SK-N-SH (cell line): ENCODE measurements at regions not wholly inside any gene's neighbourhood (a gene's known extent, or its start where the extent isn't known, plus 50 kb on each side); places are given as distances from the start of the nearest gene placed in this dataset.

Experiments
- CTCF ChIA-PET: fragments of 300-600, 350-600 bp; formaldehyde crosslinking; extraction: SDS; loops from one replicate; lab custom pipeline; 2021; lab: Yijun Ruan, JAX
- POLR2A ChIA-PET: fragments of 350-600 bp; sonication (Branson Sonifier 250); formaldehyde crosslinking; extraction: SDS; loops from one replicate; lab custom pipeline; 2020; ENCODE audit warnings: antibody characterized with exemption, inconsistent platforms; lab: Yijun Ruan, JAX
- DNase-seq: peaks from one replicate; pipeline ENCODE4 v3.0.0; 2012
- H2AFZ ChIP-seq: fragments of 200-600 bp; sonication (generic); 2 replicates; pipeline ENCODE4 v1.8.1; 2016; ENCODE audit warnings: antibody characterized with exemption, mild to moderate bottlenecking, low read depth
- H3F3A ChIP-seq: fragments of 200-600 bp; sonication (generic); replicated peaks from 2 replicates; pipeline ENCODE3; 2016; ENCODE audit warnings: antibody characterized with exemption, mild to moderate bottlenecking; ENCODE audit not compliant: insufficient read depth
- H3K27ac ChIP-seq, 2 experiments: fragments of 200-500 bp in 1 of 2; fragments of 200-600 bp in 1 of 2; sonication (Bioruptor generic) in 1 of 2; sonication (generic), shearing (Covaris generic) in 1 of 2; 2 replicates each; pipeline versions ENCODE4 v1.5.1 to v1.6.1; 2014 to 2016; ENCODE audit warnings: low read depth in 2 of 2, inconsistent platforms in 1 of 2, low read length in 1 of 2, mild to moderate bottlenecking in 1 of 2, mixed read lengths in 1 of 2
- H3K27me3 ChIP-seq: fragments of 200-600 bp; sonication (generic), shearing (Covaris generic); 2 replicates; pipeline ENCODE4 v1.6.1; 2016; ENCODE audit warnings: mixed run types; ENCODE audit not compliant: insufficient read depth
- H3K36me3 ChIP-seq, 2 experiments: fragments of 200-500 bp in 1 of 2; fragments of 200-600 bp in 1 of 2; sonication (Bioruptor generic) in 1 of 2; sonication (generic) in 1 of 2; replicated peaks in 1 of 2; 2 replicates each; pipeline versions ENCODE3 to v1.5.1; 2014 to 2016; ENCODE audit warnings: low read length in 1 of 2, mild to moderate bottlenecking in 1 of 2; ENCODE audit not compliant: insufficient read depth in 2 of 2, control insufficient read depth in 1 of 2
- H3K4me1 ChIP-seq, 2 experiments: fragments of 200-500 bp in 1 of 2; fragments of 200-600 bp in 1 of 2; sonication (Bioruptor generic) in 1 of 2; sonication (generic), shearing (Covaris generic) in 1 of 2; 2 replicates each; pipeline versions ENCODE4 v1.5.1 to v1.6.1; 2014 to 2016; ENCODE audit warnings: low read depth in 1 of 2, low read length in 1 of 2, mixed run types in 1 of 2; ENCODE audit not compliant: insufficient read depth in 2 of 2, control insufficient read depth in 1 of 2
- H3K4me2 ChIP-seq: fragments of 200-600 bp; sonication (generic), shearing (Covaris generic); 2 replicates; pipeline ENCODE4 v1.6.1; 2017; ENCODE audit warnings: mixed run types
- H3K4me3 ChIP-seq, 2 experiments: fragments of 200-500 bp in 1 of 2; fragments of 200-600 bp in 1 of 2; sonication (Bioruptor generic) in 1 of 2; sonication (generic), shearing (Covaris generic) in 1 of 2; 2 replicates each; pipeline versions ENCODE4 v1.5.1 to v1.8.1; 2014 to 2016; ENCODE audit warnings: low read depth in 2 of 2, inconsistent platforms in 1 of 2, low read length in 1 of 2, mild to moderate bottlenecking in 1 of 2, mixed read lengths in 1 of 2, moderate library complexity in 1 of 2
- H3K79me2 ChIP-seq: fragments of 200-600 bp; sonication (generic); 2 replicates; pipeline ENCODE4 v1.8.1; 2017; ENCODE audit warnings: mild to moderate bottlenecking; ENCODE audit not compliant: insufficient read depth
- H3K9ac ChIP-seq: fragments of 200-600 bp; sonication (generic); 2 replicates; pipeline ENCODE4 v1.6.1; 2017; ENCODE audit warnings: mixed run types
- H3K9me2 ChIP-seq: fragments of 200-600 bp; sonication (generic); 2 replicates; pipeline ENCODE4 v1.6.1; 2017; ENCODE audit warnings: mixed run types
- H3K9me3 ChIP-seq: fragments of 200-600 bp; sonication (generic); 2 replicates; pipeline ENCODE4 v1.6.1; 2017; ENCODE audit warnings: mixed run types, mild to moderate bottlenecking, moderate library complexity
- H4K20me1 ChIP-seq: fragments of 200-600 bp; sonication (generic); 2 replicates; pipeline ENCODE4 v1.6.1; 2017; ENCODE audit warnings: mild to moderate bottlenecking, mixed run types; ENCODE audit not compliant: insufficient read depth
- ELF1 ChIP-seq: IDR thresholded peaks from 2 replicates; pipeline ENCODE4 v1.4.0; 2012
- FOSL2 ChIP-seq: IDR thresholded peaks from 2 replicates; pipeline ENCODE4 v1.4.0; 2012; ENCODE audit warnings: low read depth, mild to moderate bottlenecking, moderate library complexity, borderline replicate concordance
- FOXJ3 ChIP-seq: sonication (generic); formaldehyde crosslinking; IDR thresholded peaks from 2 replicates; pipeline ENCODE4 v1.5.1; 2020; ENCODE audit warnings: mild to moderate bottlenecking, missing genetic modification reagents
- FOXM1 ChIP-seq: IDR thresholded peaks from 2 replicates; pipeline ENCODE4 v1.4.0; 2012; ENCODE audit warnings: low read depth, mild to moderate bottlenecking
- GABPA ChIP-seq: IDR thresholded peaks from 2 replicates; pipeline ENCODE4 v1.4.0; 2012; ENCODE audit warnings: low read depth, mild to moderate bottlenecking
- POLR2AphosphoS5 ChIP-seq: IDR thresholded peaks from 2 replicates; pipeline ENCODE4 v1.6.1; 2012; ENCODE audit warnings: low read depth, low read length
- RXRA ChIP-seq: IDR thresholded peaks from 2 replicates; pipeline ENCODE4 v1.4.0; 2012; ENCODE audit warnings: low read depth, mild to moderate bottlenecking, borderline replicate concordance
- SIN3A ChIP-seq: IDR thresholded peaks from 2 replicates; pipeline ENCODE4 v1.6.1; 2012; ENCODE audit warnings: low read depth, mild to moderate bottlenecking, low read length, moderate library complexity, borderline replicate concordance
- SMC3 ChIP-seq: IDR thresholded peaks from 2 replicates; pipeline ENCODE4 v1.6.1; 2012; ENCODE audit warnings: low read depth, low read length, improper control_type of control experiment
- USF2 ChIP-seq: fragments of 150-350 bp; IDR thresholded peaks from 2 replicates; pipeline ENCODE4 v1.6.1; 2017; ENCODE audit warnings: antibody characterized with exemption, low read length, low read depth, borderline replicate concordance
- YY1 ChIP-seq: IDR thresholded peaks from 2 replicates; pipeline ENCODE4 v1.4.0; 2012; ENCODE audit warnings: low read depth, mild to moderate bottlenecking
- WGBS: methylation state at CpG from one replicate; pipeline ENCODE4 v1.1.6; 2017; ENCODE audit warnings: low lambda C conversion rate; 5-methylcytosine and 5-hydroxymethylcytosine counted together
- TF ChIP-seq, protein P1 (sequence below): IDR thresholded peaks from 2 replicates; pipeline ENCODE4 v1.6.1; 2012; ENCODE audit warnings: mild to moderate bottlenecking, low read depth, low read length, moderate library complexity
- TF ChIP-seq, protein P2 (sequence below): IDR thresholded peaks from 2 replicates; pipeline ENCODE4 v1.4.0; 2012; ENCODE audit warnings: low read depth, borderline replicate concordance
- TF ChIP-seq, protein P3 (sequence below): fragments of 150-350 bp; IDR thresholded peaks from 2 replicates; pipeline ENCODE4 v1.6.1; 2016; ENCODE audit warnings: mild to moderate bottlenecking, low read depth, low read length
- TF ChIP-seq, protein P4 (sequence below): IDR thresholded peaks from 2 replicates; pipeline ENCODE4 v1.4.0; 2012; ENCODE audit warnings: low read depth

DNA sequence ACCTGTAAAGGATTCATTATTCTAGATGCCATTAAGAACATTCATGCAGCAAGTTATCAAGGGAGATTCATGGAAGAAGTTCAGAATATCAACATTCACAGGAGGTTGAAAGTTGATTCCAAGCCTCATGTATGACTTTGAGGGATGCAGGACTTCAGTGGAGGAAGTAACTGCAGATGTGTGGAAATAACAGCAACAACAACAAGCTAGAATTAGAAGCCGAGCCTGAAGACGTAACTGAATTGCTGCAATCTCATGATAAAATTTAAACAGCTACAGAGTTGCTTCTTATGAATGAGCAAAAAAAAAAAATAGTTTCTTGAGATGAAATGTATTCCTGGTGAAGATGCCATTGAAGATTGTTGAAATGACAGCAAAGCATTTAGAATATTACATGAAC, 73.3 kb upstream of the NXT1 start:
- no peak for DNase-seq
- Histone ChIP-seq H3F3A (no peaks in the 10 kb centered on the region), H3K36me3 (no peaks in the 10 kb centered on the region), H3K9me2 (no peaks in the 10 kb centered on the region), H3K27ac (no peak overlapping the region), H3K27me3 (peaks cover 28% of the 10 kb centered on the region; the same call in 1 of the 2 replicates), H4K20me1 (no peaks in the 10 kb centered on the region), H3K4me3 (no peak overlapping the region), H3K9me3 (no peaks in the 10 kb centered on the region), H3K4me1 (no peaks in the 10 kb centered on the region), H3K9ac (no peak overlapping the region), H3K79me2 (no peaks in the 10 kb centered on the region), H2AFZ (no peak overlapping the region), H3K4me2 (no peak overlapping the region)
- ChIA-PET POLR2A (no interaction called here), CTCF (no interaction called here)
- TF ChIP-seq SIN3A (no peak), YY1 (no peak), USF2 (no peak), FOSL2 (no peak), POLR2AphosphoS5 (no peak), SMC3 (no peak), FOXM1 (no peak), RXRA (no peak)
- TF ChIP-seq, protein P1, sequence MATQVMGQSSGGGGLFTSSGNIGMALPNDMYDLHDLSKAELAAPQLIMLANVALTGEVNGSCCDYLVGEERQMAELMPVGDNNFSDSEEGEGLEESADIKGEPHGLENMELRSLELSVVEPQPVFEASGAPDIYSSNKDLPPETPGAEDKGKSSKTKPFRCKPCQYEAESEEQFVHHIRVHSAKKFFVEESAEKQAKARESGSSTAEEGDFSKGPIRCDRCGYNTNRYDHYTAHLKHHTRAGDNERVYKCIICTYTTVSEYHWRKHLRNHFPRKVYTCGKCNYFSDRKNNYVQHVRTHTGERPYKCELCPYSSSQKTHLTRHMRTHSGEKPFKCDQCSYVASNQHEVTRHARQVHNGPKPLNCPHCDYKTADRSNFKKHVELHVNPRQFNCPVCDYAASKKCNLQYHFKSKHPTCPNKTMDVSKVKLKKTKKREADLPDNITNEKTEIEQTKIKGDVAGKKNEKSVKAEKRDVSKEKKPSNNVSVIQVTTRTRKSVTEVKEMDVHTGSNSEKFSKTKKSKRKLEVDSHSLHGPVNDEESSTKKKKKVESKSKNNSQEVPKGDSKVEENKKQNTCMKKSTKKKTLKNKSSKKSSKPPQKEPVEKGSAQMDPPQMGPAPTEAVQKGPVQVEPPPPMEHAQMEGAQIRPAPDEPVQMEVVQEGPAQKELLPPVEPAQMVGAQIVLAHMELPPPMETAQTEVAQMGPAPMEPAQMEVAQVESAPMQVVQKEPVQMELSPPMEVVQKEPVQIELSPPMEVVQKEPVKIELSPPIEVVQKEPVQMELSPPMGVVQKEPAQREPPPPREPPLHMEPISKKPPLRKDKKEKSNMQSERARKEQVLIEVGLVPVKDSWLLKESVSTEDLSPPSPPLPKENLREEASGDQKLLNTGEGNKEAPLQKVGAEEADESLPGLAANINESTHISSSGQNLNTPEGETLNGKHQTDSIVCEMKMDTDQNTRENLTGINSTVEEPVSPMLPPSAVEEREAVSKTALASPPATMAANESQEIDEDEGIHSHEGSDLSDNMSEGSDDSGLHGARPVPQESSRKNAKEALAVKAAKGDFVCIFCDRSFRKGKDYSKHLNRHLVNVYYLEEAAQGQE = no peak
- TF ChIP-seq, protein P2, sequence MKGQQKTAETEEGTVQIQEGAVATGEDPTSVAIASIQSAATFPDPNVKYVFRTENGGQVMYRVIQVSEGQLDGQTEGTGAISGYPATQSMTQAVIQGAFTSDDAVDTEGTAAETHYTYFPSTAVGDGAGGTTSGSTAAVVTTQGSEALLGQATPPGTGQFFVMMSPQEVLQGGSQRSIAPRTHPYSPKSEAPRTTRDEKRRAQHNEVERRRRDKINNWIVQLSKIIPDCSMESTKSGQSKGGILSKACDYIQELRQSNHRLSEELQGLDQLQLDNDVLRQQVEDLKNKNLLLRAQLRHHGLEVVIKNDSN = no peak
- 13% methylated on average over 2 of the region's 2 CpGs for WGBS

GRCh38 chr20:23273776-23274175, 76.8 kb upstream of the NXT1 start:
- no peaks in the 10 kb centered on the region for H3K79me2 ChIP-seq
- no peaks in the 10 kb centered on the region for H3F3A ChIP-seq
- no peak for TF ChIP-seq ELF1
- TF ChIP-seq GABPA = no peak
- TF ChIP-seq, protein P2 = no peak
- TF ChIP-seq YY1 = no peak
- TF ChIP-seq FOXJ3 (CRISPR knock-in tag) = no peak
- TF ChIP-seq, protein P3, sequence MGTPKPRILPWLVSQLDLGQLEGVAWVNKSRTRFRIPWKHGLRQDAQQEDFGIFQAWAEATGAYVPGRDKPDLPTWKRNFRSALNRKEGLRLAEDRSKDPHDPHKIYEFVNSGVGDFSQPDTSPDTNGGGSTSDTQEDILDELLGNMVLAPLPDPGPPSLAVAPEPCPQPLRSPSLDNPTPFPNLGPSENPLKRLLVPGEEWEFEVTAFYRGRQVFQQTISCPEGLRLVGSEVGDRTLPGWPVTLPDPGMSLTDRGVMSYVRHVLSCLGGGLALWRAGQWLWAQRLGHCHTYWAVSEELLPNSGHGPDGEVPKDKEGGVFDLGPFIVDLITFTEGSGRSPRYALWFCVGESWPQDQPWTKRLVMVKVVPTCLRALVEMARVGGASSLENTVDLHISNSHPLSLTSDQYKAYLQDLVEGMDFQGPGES = no peak
- TF ChIP-seq, protein P4, sequence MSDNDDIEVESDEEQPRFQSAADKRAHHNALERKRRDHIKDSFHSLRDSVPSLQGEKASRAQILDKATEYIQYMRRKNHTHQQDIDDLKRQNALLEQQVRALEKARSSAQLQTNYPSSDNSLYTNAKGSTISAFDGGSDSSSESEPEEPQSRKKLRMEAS = no peak
- TF ChIP-seq RXRA = no peak
- whole genome bisulfite sequencing = 0% methylated on average over 2 of the region's 3 CpGs
- no peak for DNase-seq
- POLR2A ChIA-PET = no interaction called here
- H3K4me3 ChIP-seq = no peak overlapping the region
- peaks cover 19% of the 10 kb centered on the region for H3K27me3 ChIP-seq
- no peak overlapping the region for H3K27ac ChIP-seq
- no peaks in the 10 kb centered on the region for H3K4me1 ChIP-seq
- H3K9me3 ChIP-seq = no peaks in the 10 kb centered on the region
- no peaks in the 10 kb centered on the region for H4K20me1 ChIP-seq
- H3K36me3 ChIP-seq = peaks cover 0 to 4% of the 10 kb centered on the region in 2 experiments
- no peaks in the 10 kb centered on the region for H3K9me2 ChIP-seq
- H3K9ac ChIP-seq = no peak overlapping the region
- CTCF ChIA-PET = no interaction called here
- no peak overlapping the region for H2AFZ ChIP-seq
- no peak overlapping the region for H3K4me2 ChIP-seq
